GM12878 (cell line): ENCODE measurements at regions not wholly inside any gene's neighbourhood (a gene's known extent, or its start where the extent isn't known, plus 50 kb on each side); places are given as distances from the start of the nearest gene placed in this dataset.

Experiments
- KAT2A ChIP-seq: conservative IDR thresholded peaks from 2 replicates; pipeline ENCODE4 v1.6.1; 2011; ENCODE audit warnings: low read depth, low read length; ENCODE audit not compliant: control insufficient read depth
- POLR2A ChIP-seq: IDR thresholded peaks from 2 replicates; pipeline ENCODE4 v1.6.1; 2011; ENCODE audit warnings: low read depth, mild to moderate bottlenecking, low read length
- SIN3A ChIP-seq: IDR thresholded peaks from 2 replicates; pipeline ENCODE4 v1.6.1; 2012; ENCODE audit warnings: low read depth, low read length, improper control_type of control experiment
- TF ChIP-seq, protein P1 (sequence below), 3 experiments: IDR thresholded peaks in 2 of 3; conservative IDR thresholded peaks in 1 of 3; 2 replicates each; pipeline ENCODE4 v1.5.1; 2011; ENCODE audit warnings: low read depth in 3 of 3, low read length in 3 of 3, mild to moderate bottlenecking in 3 of 3, control low read depth in 2 of 3, moderate library complexity in 2 of 3, inconsistent platforms in 1 of 3, mixed read lengths in 1 of 3; ENCODE audit not compliant: control insufficient read depth in 2 of 3, insufficient read depth in 1 of 3; ENCODE audit errors: extremely low read depth in 1 of 3

GRCh38 chr11:24437123-24437522 lies 59.7 kb upstream of the LUZP2 start:
- TF ChIP-seq, protein P1, sequence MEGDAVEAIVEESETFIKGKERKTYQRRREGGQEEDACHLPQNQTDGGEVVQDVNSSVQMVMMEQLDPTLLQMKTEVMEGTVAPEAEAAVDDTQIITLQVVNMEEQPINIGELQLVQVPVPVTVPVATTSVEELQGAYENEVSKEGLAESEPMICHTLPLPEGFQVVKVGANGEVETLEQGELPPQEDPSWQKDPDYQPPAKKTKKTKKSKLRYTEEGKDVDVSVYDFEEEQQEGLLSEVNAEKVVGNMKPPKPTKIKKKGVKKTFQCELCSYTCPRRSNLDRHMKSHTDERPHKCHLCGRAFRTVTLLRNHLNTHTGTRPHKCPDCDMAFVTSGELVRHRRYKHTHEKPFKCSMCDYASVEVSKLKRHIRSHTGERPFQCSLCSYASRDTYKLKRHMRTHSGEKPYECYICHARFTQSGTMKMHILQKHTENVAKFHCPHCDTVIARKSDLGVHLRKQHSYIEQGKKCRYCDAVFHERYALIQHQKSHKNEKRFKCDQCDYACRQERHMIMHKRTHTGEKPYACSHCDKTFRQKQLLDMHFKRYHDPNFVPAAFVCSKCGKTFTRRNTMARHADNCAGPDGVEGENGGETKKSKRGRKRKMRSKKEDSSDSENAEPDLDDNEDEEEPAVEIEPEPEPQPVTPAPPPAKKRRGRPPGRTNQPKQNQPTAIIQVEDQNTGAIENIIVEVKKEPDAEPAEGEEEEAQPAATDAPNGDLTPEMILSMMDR (IDR thresholded peaks at IDR 0.05 in 2 of 3, conservative IDR thresholded peaks at IDR 0.05 in 1 of 3; ENCODE audit: control insufficient read depth in 2 of 3, extremely low read depth in 1 of 3, insufficient read depth in 1 of 3, low read depth in 3 of 3, low read length in 3 of 3) = no peak
- TF ChIP-seq KAT2A = no peak
- no peak for TF ChIP-seq SIN3A
- TF ChIP-seq POLR2A = no peak
